Ectodermal cell (in vitro differentiated cells): ENCODE measurements at regions not wholly inside any gene's neighbourhood (a gene's known extent, or its start where the extent isn't known, plus 50 kb on each side); places are given as distances from the start of the nearest gene placed in this dataset.
"Not testable (repeated sequence)": the region's sequence is repeated elsewhere in the genome, so short reads cannot be mapped to it uniquely, and the experiment has no call there.

Source experiments
- H3K27ac ChIP-seq: 2 replicates; pipeline ENCODE4 v1.7.0; 2013; ENCODE audit warnings: mild to moderate bottlenecking, low read depth, low read length; ENCODE audit not compliant: insufficient read depth, poor library complexity, severe bottlenecking
- H3K27me3 ChIP-seq: 2 replicates; pipeline ENCODE4 v1.7.0; 2013; ENCODE audit warnings: mild to moderate bottlenecking, low read length; ENCODE audit not compliant: insufficient read depth, control insufficient read depth, poor library complexity, severe bottlenecking
- H3K36me3 ChIP-seq: one replicate; pipeline ENCODE4 v1.7.0; 2013; ENCODE audit warnings: low read length; ENCODE audit not compliant: control insufficient read depth, insufficient read depth
- H3K4me1 ChIP-seq: one replicate; pipeline ENCODE4 v1.7.0; 2013; ENCODE audit warnings: low read length; ENCODE audit not compliant: control insufficient read depth, insufficient read depth
- H3K4me3 ChIP-seq: 2 replicates; pipeline ENCODE4 v1.7.0; 2013; ENCODE audit warnings: low read depth, low read length, control low read depth; ENCODE audit not compliant: insufficient read depth
- H3K9me3 ChIP-seq: 2 replicates; pipeline ENCODE4 v1.7.0; 2013; ENCODE audit warnings: mild to moderate bottlenecking, low read length, moderate library complexity; ENCODE audit not compliant: control insufficient read depth
- WGBS, 2 experiments: methylation state at CpG; one replicate each; pipeline ENCODE4 v1.1.7; 2013; ENCODE audit warnings: missing lambda C conversion rate in 2 of 2; 5-methylcytosine and 5-hydroxymethylcytosine counted together

- H3K4me1 ChIP-seq, result no peaks in the 10 kb centered on the region
- no peaks in the 10 kb centered on the region for H3K36me3 ChIP-seq
- H3K27me3 ChIP-seq, result no peaks in the 10 kb centered on the region
- no peaks in the 10 kb centered on the region for H3K9me3 ChIP-seq
- WGBS, 2 experiments, result 83 to 93% methylated on average over 3 of the region's 3 CpGs
- no peak overlapping the region for H3K4me3 ChIP-seq
- H3K27ac ChIP-seq, result no peak overlapping the region
Observed at GRCh38 chr2:144972676-144973075, 452.8 kb upstream of the ZEB2 start.

- Histone ChIP-seq H3K4me1 (no peaks in the 10 kb centered on the region), H3K4me3 (no peak overlapping the region), H3K36me3 (no peaks in the 10 kb centered on the region), H3K27ac (no peak overlapping the region), H3K9me3 (no peaks in the 10 kb centered on the region), H3K27me3 (no peaks in the 10 kb centered on the region)
- 93 to 96% methylated on average over 6 of the region's 6 CpGs for WGBS, 2 experiments
Observed at GRCh38 chr2:144971786-144972335, 451.9 kb upstream of the ZEB2 start.

GRCh38 chr2:144970410-144970809 is 450.5 kb upstream of the ZEB2 start:
- H3K4me3 ChIP-seq, H3K27ac ChIP-seq, H3K27me3 ChIP-seq, H3K36me3 ChIP-seq, H3K4me1 ChIP-seq, H3K9me3 ChIP-seq: not testable (repeated sequence)
- WGBS, 2 experiments, result 92 to 100% methylated on average over 1 of the region's 1 CpG

- H3K9me3 ChIP-seq, H3K27ac ChIP-seq, H3K4me3 ChIP-seq, H3K36me3 ChIP-seq, H3K4me1 ChIP-seq, H3K27me3 ChIP-seq: not testable (repeated sequence)
- WGBS, 2 experiments, result 94% methylated on average over 1 of the region's 1 CpG
Observed at GRCh38 chr2:144969564-144969963, 449.6 kb upstream of the ZEB2 start.

- Histone ChIP-seq H3K4me3 (no peak overlapping the region), H3K36me3 (no peaks in the 10 kb centered on the region), H3K4me1 (no peaks in the 10 kb centered on the region), H3K9me3 (no peaks in the 10 kb centered on the region), H3K27ac (no peak overlapping the region), H3K27me3 (no peaks in the 10 kb centered on the region)
- WGBS, 2 experiments, result 86 to 90% methylated on average over 1 to 2 of the region's 2 CpGs
Observed at GRCh38 chr2:144967961-144968360, 448.0 kb upstream of the ZEB2 start.

GRCh38 chr2:144965172-144965571 is 445.3 kb upstream of the ZEB2 start:
- no peaks in the 10 kb centered on the region for H3K9me3 ChIP-seq
- H3K27ac ChIP-seq, result no peak overlapping the region
- no peak overlapping the region for H3K4me3 ChIP-seq
- no peaks in the 10 kb centered on the region for H3K27me3 ChIP-seq
- 92 to 94% methylated on average over 4 of the region's 4 CpGs for WGBS, 2 experiments
- no peaks in the 10 kb centered on the region for H3K4me1 ChIP-seq
- H3K36me3 ChIP-seq, result no peaks in the 10 kb centered on the region

GRCh38 chr2:144963031-144963430 is 443.1 kb upstream of the ZEB2 start:
- no peaks in the 10 kb centered on the region for H3K36me3 ChIP-seq
- H3K4me3 ChIP-seq, result no peak overlapping the region
- no peaks in the 10 kb centered on the region for H3K27me3 ChIP-seq
- 87 to 92% methylated on average over 2 of the region's 2 CpGs for WGBS, 2 experiments
- H3K9me3 ChIP-seq, result no peaks in the 10 kb centered on the region
- H3K4me1 ChIP-seq, result no peaks in the 10 kb centered on the region
- H3K27ac ChIP-seq, result no peak overlapping the region

- WGBS, 2 experiments, result 92 to 100% methylated on average over 2 of the region's 2 CpGs
- Histone ChIP-seq H3K4me3 (no peak overlapping the region), H3K36me3 (no peaks in the 10 kb centered on the region), H3K27ac (no peak overlapping the region), H3K9me3 (no peaks in the 10 kb centered on the region), H3K4me1 (no peaks in the 10 kb centered on the region), H3K27me3 (no peaks in the 10 kb centered on the region)
Observed at GRCh38 chr2:144959416-144959815, 439.5 kb upstream of the ZEB2 start.

- Histone ChIP-seq H3K27ac (no peak overlapping the region), H3K4me1 (no peaks in the 10 kb centered on the region)
- WGBS, 2 experiments, result 92 to 94% methylated on average over 3 of the region's 3 CpGs
Observed at GRCh38 chr2:144950899-144951560, 431.1 kb upstream of the ZEB2 start.

GRCh38 chr2:144948205-144948855 is 428.4 kb upstream of the ZEB2 start:
- WGBS, 2 experiments, result 92 to 94% methylated on average over 1 to 2 of the region's 2 CpGs

More at GRCh38 chr2:144950899-144951560, 431.1 kb upstream of the ZEB2 start:
- Histone ChIP-seq H3K27me3 (no peaks in the 10 kb centered on the region), H3K4me3 (no peak overlapping the region), H3K36me3 (no peaks in the 10 kb centered on the region), H3K9me3 (no peaks in the 10 kb centered on the region)

More at GRCh38 chr2:144948205-144948855, 428.4 kb upstream of the ZEB2 start:
- no peak overlapping the region for H3K27ac ChIP-seq
- no peaks in the 10 kb centered on the region for H3K27me3 ChIP-seq
- no peak overlapping the region for H3K4me3 ChIP-seq
- H3K36me3 ChIP-seq, result no peaks in the 10 kb centered on the region
- H3K4me1 ChIP-seq, result no peaks in the 10 kb centered on the region
- H3K9me3 ChIP-seq, result no peaks in the 10 kb centered on the region
